ENCODE measurements at regions not wholly inside any gene's neighbourhood (a gene's known extent, or its start where the extent isn't known, plus 50 kb on each side); places are given as distances from the start of the nearest gene placed in this dataset.

- no peak for TF ChIP-seq CTCF (IDR thresholded peaks at IDR 0.05)
- TF ChIP-seq POLR2A (IDR thresholded peaks at IDR 0.05) = no peak
- no peak for TF ChIP-seq POLR2AphosphoS5 (IDR thresholded peaks at IDR 0.05; ENCODE audit: insufficient read depth in 1 of 2, low read depth in 1 of 2)
Observed at GRCh38 chr2:125526093-125526492, 1129.9 kb upstream of the GYPC start.
